ENCODE measurements at regions not wholly inside any gene's neighbourhood (a gene's known extent, or its start where the extent isn't known, plus 50 kb on each side); places are given as distances from the start of the nearest gene placed in this dataset.
A peak's percentile ranks its signal among the peaks of the same experiment; 100 is the strongest.

DNA sequence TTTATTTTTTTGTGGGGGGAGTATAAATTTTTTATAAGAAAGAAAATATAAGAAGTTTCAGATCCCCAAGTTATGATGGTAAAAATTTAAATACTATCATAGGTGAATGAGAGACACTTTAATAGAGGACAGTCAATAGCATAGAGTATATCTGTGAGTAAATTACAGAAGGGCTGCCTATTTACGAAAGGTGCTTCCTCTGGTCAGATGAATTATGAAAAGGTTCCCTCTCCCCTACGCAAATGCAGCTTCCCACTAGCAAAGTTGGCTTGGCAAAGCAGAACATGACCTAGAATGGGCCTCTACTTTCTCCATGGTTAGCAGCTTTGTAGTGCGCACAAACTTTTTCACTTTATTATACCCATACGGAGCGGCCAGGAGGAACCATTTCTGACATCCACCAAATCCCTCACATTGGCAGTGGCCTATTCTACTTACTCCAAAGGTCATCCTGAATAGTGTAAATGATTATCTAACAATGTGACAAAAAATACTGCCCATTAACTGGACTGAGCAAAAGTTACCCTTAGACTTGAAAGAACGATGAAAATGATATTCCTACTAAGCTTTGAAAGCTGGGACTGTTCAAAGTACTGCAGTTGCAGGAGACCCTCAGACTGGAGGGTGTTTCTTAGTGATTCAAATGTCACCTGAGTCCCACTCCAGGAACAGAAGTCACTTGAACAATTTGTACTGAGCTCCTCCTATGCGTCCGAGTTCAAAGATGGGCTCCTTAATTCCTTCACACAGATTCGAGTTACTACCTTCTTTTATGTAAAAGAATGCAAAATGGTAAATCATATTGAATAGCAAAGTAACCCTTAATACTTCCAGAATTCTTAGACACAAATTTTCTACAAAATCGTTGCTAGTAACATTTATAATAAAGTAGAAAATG lies 148.5 kb downstream of the NOL4 start:
- no peak for DNase-seq

DNA sequence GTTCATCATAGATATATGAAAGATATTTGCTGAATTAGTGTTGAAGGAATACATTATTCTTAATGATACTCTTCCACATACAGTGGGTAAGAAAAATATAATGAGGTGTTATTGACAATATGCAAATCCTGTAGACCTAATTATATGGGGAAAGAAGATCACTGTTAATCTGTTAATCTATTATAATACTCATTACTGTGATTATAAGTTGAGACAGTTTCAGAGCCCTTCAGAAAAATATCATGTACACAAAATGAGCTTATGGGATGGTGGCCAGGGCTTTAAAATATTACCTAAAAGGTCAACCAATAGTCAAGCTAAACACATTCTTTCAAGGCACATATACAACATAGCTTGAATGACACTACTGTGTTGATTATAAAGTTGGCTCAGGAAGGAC lies 163.5 kb downstream of the NOL4 start:
- DNase-seq, result no peak

DNA sequence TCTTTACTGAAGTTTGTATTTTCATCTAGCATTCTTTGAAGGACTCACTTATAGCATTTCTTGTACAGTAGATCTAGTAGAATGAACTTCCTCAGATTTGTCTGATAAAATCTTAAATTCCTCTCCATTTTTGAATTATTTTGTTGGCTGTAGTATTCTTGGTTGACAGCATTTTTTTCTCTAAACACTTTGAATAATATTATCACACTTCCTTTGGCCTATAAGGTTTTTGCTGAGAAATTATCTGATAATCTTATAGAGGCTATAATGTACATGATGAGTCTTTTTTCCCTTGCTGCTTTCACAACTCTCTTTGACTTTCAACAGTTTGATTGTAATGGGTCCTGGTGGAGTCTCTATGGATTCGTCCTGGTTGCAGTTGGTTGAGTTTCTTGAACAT lies 169.5 kb downstream of the NOL4 start:
- DNase-seq, result no peak

DNA sequence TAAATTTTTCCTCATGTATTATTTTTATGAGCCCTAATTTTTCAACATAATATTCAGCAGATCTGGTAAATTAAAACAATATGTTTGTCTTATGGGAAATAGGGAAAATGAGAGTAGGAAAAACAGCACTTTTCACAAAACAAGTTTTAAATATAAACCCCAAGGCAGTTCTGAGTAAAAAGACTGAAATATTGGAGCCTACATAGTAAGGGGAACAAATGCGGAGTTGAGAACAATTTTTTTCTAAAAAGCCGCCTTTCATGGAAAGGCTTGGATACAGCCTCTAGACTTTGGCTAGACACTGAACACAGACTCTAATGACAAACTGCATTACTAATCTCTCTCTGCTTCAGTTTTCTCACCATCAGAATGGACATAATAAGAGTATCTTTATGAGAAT lies 174.1 kb downstream of the NOL4 start:
- DNase-seq, result no peak

DNA sequence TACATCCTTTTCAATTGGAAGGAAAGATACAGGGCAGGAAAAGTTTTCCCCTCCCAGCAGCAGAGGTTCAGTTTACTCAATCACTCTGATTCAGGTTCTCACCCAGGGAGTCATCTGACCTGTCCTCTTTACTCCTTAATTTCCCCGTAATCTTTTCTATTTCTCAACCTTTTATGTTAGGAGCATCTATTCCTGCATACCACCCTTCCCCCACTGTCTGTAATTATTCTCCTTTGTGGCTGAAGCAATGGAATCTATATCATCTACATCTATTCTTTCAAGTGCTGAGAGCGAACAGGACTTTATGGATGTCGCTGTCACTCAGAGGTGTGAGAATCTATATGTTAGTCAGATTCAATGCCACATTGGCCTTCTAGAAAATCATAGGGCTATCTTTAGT lies 175.2 kb downstream of the NOL4 start:
- DNase-seq, result no peak

DNA sequence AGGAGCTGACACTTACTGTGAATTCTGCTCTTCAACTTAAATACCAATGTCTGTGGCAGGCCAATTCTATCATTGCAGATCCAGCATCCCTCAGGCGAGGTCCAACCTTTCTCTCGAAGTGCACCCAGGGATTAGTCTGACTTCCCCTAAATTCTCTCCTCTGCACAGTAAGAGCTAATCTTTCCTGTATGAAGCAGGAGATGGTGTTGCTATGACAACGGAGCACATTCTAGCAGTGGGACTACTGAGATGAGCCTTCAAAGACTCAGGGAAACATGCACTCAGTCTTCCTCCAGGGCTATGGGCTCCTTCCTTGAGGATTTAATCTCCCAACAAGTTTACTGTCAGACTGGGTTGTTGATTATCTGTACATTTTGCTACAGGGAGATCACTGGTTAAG lies 176.3 kb downstream of the NOL4 start:
- DNase-seq, result no peak

DNA sequence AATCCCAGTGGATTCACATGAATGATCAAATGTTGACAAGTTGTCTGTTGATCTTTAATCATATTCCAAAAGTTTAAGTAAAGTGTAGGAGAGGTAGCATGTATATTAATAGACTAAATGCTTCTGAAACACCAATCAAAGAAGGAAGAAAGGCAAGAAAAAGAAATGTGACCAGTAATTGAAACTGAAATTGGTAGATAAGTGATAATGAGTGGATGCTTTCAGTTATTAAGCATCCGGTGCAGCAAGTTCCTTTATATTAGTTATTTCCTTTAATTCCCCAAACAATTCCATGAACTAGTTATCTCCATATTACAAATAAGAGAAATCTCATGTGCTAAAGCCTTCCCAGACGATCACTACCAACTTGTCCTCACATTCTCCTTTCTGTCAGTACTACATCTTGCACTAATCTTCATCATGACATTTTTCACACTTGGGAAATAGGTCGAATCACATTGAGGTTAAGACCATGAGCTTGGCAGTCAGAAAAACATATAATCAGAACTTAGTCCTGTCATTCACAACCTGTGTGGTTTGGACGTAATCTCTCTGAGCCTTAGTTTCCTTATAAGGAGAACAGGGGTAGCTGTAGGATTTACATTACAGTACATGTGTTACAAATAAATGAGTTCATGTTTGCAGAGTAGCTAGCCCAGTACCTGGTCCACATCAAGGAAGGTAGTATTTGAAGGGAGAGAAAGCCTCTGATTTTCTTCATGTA lies 182.1 kb downstream of the NOL4 start:
- DNase-seq, result no peak

DNA sequence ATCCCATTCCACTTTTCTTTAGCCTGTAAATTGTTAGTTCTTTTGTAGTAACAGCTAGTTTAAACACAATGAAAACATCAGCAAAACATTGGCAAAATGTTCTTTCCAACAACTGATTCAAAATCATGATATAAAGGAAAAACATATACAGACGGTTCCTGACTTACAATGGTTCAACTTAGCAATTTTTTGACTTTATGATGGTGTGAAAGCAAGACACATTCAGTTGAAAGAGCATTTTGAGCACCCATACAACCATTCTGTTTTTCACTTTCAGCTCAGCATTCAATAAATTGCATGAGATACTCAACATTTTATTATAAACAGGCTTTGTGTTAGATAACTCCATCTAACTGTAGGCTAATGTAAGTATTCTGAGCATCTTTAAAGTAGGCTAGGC lies 185.1 kb downstream of the NOL4 start:
- no peak for DNase-seq

DNA sequence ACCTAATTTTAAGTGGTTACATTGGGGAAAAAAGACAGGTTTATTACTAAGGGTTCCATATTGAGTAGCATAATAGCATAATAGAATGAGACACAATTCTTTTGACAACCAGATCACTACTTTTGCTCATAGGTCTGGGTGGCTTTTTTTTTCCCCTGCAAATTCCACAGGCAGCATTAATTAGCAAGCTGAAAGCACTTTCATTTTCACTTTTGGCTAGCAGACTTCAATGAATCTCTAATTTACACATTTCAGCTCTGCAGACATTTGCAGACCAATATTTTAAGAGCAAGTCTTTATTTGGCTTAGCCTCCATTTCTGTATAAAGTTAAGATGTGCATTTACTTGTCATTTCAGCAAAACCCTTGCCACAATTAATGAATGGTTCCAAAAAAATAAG lies 185.5 kb downstream of the NOL4 start:
- DNase-seq, result no peak

DNA sequence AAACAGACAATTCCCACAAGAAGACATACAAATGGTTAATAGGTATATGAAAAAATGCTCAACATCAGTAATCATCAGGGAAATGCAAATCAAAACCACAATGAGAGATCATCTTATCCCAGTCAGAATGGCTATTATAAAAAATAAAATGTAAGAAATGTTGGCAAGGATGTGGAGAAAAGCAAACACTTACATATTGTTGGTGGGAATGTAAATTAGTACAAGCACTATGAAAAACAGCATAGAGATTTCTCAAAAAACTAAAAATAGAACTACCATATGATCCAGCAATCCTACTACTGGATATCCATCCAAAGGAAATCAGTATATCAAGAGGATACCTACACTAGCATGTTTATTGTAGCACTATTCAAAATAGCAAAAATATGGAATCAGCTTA lies 186.6 kb downstream of the NOL4 start:
- DNase-seq, result no peak

DNA sequence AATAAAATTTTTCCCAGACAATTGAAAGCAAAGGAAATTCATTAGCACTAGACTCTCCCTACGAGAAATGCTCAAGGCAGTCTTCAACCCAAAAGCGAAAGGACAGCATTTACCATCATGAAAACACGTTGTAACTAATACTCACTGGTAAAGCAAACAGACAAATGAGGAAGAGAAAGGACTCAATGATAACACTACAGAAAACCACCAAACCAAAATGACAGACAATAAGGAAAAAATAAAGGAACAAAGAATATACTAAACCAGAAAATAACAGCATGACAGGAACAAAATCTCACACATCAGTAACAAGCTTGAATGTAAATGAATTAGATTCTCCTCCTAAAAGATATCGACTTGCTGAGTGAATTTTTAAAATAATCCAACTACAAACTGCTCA lies 190.7 kb downstream of the NOL4 start:
- DNase-seq, result no peak

DNA sequence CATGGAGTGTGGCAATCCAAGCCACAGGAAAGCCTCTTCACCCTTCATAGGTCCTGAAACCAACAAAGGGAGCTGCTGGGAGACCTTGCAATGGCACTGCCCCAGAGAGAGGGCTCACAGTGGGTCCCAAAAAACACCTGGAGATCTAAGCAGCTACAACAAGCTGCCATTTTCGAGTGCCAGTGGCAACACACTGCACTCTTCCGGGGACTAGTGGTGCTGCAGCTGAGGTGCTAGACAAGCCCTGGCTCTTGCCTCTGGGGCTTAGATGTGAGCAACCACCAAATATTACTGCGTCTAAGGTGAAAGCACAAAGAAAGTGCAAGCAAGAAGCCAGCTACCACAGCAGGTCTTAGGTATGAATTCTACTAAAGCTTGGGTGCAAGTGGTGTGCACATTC lies 192.9 kb downstream of the NOL4 start:
- no peak for DNase-seq

DNA sequence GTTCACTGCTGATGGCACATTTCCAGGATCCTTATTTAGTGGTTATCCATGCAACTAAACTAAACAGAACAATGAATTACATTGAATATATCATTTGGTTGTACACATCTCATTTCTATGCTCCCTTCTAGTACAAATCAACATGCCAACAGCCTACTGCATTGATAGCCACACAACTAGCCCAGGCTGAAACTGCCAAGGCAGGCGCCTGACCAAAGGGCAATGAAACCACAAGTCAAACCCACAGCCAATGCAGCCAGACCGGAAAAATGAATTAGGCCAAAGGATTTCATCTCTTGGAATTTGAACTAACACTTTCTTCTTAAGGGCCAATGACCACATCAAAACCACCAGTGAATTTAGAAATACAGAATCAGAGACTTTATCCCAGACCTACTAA lies 196.4 kb downstream of the NOL4 start:
- DNase-seq, result peak; percentile 8

DNA sequence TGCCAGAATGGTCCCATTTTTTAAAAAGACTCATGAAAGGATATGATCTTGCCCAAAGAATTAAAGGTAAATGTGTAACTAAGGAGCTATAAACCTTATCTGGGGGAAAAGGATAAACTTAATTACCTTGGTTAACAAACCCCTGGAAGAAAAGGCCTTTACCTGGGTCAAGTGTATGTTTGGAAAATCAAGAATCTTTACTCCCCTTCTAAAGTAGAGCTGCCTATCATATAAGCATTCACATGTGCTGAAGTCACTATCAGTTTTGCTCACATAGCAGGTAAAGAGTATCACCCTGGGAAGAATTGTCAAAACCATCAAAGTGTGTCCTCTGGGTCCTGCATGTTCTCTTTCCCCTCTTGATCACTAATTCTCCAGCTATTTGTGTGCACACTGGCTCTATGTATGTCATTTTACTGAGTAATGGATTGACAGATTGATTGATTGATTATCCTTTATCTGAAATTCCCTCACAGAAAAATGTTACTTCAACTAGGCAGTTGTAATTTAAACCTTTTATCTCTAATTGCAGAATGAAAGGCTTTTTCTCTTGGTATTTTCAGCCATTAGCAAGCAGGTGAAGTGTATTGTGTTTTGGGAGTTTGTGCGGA lies 199.4 kb downstream of the NOL4 start:
- DNase-seq, result no peak

DNA sequence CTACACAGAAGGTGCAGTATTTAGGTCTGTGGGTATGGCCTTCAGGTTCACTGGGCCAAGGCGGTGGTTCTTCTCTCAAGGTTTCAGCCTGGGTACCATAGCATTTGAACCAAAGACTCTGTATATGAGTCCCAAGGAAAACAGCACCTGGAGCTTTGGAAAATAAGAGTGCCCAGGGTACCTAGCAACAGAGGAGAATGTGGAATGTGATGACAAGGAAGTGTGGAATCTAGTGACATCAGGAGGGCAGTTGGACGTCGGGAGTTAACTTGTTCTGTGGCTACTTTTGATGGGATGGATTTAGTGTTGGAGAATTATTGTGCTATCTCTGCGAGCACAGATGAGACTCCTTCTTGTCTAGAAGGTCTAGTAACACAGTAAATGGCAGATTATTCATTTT lies 201.2 kb downstream of the NOL4 start:
- no peak for DNase-seq

DNA sequence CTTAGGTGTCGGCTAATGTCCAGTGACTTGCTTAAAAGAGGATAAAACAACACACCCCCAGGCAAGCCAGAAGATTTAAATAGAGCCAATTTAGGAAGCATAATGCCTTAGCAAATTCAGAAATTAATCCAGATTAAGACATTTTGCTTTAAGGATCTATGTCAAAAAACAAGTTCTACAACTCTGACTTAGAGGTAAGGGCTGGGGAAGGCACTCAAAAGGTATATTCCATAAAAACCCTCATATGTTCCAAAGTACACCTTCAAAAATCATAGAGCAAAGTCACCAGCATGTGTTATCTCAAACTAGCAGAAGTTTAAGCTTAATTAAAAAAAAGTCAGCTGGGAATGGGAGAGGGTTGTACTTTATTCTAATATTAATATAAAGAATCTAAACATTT lies 206.4 kb downstream of the NOL4 start:
- DNase-seq, result peak; percentile 46

DNA sequence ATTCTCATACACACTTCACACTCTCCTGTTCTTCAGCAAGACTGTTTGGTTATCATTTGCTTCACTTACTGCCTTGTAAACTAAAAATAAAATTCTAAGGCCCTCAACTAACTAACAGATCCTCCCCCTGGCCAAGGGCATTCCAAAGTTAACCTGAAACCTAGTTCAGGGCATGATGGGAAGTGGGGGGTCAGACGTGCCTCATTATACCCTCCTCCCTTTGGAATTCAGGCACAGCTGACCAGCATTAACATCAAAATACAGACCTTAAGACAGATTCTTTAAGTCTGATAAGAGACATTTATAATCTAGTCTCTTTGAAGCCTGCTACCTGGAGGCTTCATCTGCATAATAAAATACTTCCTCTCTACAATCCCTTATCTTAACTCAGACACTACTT lies 221.0 kb downstream of the NOL4 start:
- DNase-seq, result no peak

DNA sequence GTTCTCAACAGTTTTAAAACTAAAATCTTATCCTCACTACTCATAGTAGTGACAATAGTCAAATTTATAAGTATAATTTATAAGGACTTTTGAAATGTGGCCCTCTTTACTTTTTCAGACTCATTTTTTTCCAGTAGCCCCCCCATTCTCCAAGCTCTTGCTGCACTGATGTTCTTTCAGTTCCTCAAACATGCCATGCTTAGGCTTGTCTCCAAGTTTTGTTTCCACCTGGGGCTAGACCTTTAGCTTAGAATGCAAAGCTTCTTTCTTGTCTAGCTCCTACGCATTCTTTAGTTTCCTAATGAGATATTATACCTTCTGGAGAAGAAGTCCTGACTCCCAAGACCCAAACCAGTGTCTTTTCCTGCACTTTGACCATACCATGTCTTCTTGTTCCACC lies 222.6 kb downstream of the NOL4 start:
- no peak for DNase-seq

DNA sequence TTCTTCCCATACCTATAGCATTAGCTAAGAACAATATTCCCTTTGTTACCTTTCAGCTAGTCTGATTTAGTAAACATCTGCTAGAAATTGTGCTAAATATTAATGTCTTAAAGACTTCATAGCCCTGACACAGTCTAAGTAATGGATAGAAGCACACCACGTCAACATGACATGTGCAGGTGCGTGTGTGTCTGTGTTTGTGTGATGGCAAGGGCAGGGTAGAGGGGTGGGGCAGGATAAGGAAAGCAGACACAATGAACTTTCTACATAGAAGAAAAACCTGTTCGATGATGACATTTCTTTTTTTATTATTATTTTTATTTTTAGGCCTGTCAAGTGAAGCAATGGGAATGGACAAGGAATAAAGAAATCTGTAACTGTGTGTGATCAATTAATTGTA lies 223.3 kb downstream of the NOL4 start:
- no peak for DNase-seq

DNA sequence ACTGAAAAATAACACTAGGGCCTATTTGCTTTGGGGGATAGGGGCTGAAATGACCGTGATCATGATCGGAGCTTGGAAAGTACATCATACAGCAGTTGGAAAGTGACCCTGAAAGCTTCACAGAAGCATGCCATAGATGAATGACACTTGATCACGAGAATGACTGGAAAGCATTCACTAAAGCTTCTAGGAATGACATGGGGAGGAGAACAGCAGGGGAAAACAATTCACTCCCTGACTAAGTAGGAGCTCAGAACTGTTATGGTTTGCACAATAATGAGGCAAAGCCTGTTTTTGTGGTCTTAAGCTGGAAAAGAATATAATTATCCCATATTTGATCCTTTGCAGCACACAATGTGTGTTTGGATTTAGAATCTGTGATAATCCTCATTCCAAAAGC lies 237.5 kb downstream of the NOL4 start:
- no peak for DNase-seq

DNA sequence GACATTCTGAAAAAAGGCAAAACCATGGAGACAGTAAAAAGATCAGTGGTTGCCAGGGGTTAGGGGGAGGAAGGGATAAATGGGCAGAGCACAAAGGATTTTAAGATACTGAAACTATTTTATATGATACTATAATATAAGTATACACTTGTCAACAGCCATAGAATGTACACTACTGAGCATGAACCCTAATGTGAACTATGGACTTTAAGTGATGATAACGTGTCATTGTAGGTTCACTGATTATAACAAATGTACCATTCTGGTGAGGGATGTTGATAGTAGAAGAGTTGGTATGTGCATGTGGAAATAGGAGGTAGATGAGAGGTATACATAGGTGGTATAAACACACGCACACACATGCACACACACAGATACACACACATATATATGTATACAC lies 241.6 kb downstream of the NOL4 start:
- no peak for DNase-seq

DNA sequence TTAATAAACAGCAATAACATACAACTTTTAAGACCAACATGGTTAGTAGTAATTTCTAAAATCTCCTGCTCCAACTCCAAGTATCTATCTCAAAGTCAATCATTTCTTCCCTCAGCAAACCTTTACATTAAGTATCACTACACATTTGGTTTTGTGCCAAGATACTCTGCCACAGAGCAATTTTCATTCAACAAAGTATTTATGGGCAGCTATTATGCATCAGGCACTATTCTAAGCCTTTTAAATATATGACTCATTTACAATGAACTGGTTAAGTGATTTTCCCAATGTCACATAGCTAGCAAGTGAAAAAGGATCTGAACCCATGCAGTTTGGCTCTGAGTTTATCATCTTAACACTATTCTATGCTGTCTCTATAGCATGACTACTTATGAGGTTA lies 264.3 kb downstream of the NOL4 start:
- no peak for DNase-seq

DNA sequence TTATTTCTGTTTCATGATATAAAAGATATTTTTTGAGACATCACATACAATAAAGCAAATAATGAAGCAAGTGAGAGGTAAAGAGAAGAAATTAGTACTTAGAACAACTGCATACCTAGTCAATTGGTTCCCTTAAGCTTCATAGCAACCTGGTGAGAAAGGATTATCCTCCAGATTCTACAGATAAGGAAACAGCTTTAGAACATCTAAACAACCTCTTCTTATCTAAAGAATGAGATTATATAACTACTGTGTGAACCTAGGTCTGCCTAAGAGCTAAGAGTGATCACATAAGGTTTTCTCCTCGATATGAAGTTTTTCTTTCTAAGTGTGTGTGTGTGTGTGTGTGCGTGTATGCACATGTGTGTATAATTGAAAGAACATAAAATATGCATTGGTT lies 265.1 kb downstream of the NOL4 start:
- no peak for DNase-seq

DNA sequence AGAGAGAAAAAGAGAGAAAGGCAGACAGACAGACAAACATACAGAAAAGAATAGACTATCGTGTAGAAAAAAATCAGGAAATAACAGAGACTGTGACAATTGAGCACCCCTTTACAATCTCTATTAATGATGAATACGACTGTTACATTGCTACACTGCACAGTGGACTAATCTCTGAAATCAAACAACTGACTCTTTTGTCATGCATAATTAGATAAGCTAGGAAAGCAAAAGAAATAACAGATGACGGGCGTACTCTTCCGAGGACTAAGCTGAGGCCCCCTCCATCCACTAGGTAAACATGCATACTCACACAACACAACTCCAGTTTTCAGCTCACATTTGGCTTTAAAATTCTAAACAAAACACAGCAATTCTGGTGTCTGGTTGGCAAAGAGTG lies 267.0 kb downstream of the NOL4 start:
- DNase-seq, result peak; percentile 26

All from tongue (tissue), 1 donor.